HG03103 (cell line): ENCODE measurements at regions not wholly inside any gene's neighbourhood (a gene's known extent, or its start where the extent isn't known, plus 50 kb on each side); places are given as distances from the start of the nearest gene placed in this dataset.

Source experiments
- ATAC-seq: cut with Tn5 transposase; IDR thresholded peaks from one replicate; pipeline ENCODE4 v1.9.1; 2021; ENCODE audit warnings: low read depth; ENCODE audit not compliant: unreplicated experiment

DNA sequence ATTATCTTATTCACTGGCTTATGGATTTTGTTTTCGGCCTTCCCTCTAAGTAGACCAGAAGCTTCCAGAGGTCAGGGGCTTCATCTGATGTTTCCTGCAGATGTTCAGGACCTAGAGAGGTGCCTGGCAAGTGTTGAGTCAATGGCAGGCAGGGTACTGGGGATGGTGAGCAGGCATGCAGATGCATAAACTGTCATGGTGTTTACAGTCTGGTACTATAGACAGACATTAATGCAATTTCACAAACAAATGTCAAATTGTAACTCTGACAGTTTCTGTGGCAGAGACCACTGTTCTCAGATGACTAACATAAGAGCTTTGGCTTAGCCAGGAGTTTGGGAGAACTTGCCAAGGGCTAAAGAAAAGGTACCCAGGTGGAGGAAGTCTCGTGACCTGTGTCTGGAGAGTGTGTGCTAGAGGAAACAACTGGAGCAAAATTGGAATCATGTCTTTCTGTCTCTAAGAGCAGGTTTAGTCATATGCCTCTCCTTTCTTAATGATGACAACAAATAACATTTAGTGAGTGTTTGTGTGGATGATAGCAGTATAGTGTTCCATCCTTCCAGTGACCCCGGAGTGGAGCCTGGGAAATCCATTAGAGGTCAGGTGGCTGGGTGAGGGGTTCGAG, 53.7 kb upstream of the TRAK1 start:
- no peak for ATAC-seq

DNA sequence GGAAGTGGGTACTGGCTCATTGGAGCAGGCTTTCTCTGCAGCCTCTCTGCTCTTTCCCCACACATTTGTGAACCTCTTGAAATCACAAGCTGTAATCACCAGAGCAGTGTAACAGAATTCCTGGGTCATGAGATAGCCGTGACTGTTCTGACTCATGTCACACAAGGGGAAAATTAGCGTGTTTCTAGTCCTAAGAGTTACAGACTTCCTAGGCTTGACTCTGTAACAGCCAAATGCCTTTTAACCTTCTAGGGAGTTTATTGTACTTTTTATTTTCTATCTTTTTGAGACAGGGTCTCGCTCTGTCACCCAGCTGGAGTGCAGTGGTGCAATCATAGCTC, 54.7 kb upstream of the TRAK1 start:
- ATAC-seq = no peak

- ATAC-seq = no peak
These were observed 55.2 kb upstream of the TRAK1 start for GRCh38 chr3:42035816-42036482.

DNA sequence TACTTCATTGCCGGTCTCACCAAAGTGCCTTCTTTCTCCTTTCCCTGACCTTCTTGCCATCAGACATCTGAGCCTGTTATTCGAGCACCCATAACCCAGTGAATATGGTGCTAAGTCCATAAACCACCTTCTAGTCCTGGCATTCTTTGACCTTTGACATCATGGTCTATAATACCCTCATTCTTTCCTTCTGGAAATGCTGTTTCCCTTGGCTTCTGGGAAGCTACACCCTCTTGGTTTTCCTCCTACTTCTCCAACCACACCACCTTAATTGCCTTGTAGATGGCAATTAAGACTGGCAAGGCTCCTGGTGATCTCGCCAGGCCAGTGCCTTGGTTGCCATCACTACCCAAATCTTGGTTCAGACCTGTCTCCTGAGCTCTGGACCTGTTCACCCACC, 56.1 kb upstream of the TRAK1 start:
- no peak for ATAC-seq

GRCh38 chr3:42033741-42034140, 57.4 kb upstream of the TRAK1 start:
- no peak for ATAC-seq

- no peak for ATAC-seq
These were observed 58.3 kb upstream of the TRAK1 start for GRCh38 chr3:42032693-42033349.

- no peak for ATAC-seq
These were observed 59.2 kb upstream of the TRAK1 start for GRCh38 chr3:42031808-42032480.

DNA sequence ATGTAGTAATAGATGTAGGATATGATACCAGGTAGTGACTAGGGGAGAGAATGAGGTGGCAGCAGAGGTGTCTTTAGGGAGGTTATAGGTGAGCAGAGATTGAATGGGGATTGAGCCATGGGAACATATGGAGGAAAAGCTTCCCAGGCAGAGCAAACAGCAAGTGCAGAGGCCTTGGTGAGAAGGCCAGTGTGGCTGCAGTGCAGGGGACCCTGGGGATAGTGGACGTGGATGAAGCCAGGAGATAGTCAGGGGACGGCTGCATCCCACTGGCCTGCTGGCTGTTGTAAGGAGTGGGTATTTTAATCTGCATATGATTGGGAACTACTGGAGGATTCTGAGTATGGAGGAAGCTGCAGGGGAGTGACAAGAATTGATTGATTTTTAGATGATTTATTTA, 62.7 kb upstream of the TRAK1 start:
- ATAC-seq = no peak

GRCh38 chr3:42027571-42027970, 63.6 kb upstream of the TRAK1 start:
- no peak for ATAC-seq

GRCh38 chr3:42025370-42026138, 63.7 kb upstream of the ULK4 start:
- peak; percentile 56 for ATAC-seq

DNA sequence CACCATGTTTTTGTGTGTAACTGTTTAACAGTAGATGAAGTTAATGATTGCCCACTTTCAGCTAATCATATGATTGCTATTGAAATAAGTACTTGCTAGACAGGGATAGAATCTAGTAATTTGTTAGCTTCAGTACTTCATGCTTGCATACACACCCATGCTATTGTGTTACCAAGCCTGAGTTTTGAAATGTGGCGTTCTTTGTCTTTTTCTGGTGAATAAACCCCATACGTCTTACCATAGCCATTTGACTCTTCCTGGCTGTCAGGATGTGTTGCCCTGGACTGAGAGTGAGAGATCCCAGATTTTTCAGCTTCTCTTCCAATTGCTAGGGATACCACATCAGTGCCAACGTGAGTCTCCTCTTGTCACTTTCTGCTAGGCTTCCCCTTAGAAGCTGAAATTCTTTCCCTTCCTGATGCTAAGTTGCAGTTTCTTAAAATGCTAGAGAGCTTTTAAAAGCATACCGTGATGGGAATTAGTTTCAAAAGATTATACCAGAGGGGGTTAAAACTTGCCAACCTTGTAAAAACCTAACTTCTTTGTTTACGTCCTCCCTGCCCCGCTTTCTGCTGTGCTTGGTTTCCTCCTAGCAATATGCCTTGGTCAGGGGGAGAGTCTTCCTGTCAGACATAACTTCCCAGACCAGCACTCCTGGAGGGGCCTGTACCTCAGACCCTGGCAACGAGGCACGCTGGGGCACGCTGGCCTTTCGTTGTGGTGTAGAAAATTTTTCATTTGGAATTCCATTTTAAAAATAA, 62.9 kb upstream of the ULK4 start:
- ATAC-seq = no peak

DNA sequence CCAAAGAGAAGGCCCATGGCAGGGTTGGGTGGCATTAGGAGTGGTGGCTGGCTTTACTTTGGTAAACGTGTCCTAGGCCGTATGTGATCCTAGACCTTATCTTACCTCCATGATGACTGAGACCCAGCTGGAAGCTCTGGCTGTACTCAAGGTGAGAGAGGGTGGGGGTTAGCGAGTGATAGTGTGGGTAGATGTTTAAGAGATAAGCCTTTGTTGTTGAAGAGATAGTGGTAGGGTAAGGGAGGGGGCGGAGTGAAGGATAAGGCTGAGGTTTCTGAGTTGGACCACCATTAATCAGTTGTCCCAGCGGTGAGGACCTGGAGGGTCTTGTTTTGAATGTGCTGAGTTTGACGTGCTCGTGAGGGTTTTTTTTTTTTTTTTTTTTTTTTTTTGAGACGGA, 61.5 kb upstream of the ULK4 start:
- ATAC-seq = no peak

GRCh38 chr3:42022355-42022754, 60.5 kb upstream of the ULK4 start:
- ATAC-seq = no peak

DNA sequence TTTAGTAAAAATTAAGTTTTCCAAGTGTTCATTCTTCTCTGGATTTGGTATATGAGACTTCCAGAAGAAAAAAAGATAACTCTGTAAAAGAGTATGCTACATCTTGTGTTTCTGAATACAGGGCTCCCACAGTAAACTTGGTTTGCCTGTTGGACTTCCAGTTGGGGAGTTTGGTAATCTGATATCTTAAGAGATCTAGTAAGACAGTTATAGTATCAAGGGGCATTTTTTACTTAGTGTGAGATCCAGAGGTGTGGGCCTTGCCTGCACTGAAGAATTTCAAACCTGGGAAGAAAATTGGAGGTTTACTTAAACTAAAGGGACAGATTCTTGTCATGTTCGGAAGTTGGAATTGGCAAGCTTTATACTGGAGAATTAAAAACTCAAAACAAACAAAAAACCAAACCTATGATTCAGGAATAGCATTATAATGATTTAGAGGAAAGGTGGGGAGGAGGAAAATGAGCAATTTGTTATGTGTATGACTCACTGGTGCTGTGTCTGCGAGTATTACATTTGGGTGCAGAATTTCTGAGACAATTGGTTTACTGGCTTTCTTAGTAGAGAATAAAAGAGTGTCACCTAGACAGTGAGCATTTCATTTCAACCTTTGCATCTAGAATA, 58.9 kb upstream of the ULK4 start:
- ATAC-seq = no peak

DNA sequence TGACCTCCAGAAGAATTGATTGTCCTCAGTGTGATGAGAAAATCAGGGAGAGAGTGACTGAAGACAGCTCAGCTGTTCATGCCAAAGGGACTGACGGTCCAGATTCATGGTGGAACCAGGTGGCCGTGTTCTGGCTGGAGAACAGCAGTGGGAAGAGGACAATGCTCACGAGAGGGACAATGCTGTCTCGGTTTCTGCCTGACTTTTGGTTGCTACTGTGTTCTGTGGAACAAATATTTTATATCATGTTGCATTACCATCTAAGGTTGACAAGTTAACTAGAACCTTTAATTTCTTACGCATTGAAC, 58.0 kb upstream of the ULK4 start:
- ATAC-seq = no peak

DNA sequence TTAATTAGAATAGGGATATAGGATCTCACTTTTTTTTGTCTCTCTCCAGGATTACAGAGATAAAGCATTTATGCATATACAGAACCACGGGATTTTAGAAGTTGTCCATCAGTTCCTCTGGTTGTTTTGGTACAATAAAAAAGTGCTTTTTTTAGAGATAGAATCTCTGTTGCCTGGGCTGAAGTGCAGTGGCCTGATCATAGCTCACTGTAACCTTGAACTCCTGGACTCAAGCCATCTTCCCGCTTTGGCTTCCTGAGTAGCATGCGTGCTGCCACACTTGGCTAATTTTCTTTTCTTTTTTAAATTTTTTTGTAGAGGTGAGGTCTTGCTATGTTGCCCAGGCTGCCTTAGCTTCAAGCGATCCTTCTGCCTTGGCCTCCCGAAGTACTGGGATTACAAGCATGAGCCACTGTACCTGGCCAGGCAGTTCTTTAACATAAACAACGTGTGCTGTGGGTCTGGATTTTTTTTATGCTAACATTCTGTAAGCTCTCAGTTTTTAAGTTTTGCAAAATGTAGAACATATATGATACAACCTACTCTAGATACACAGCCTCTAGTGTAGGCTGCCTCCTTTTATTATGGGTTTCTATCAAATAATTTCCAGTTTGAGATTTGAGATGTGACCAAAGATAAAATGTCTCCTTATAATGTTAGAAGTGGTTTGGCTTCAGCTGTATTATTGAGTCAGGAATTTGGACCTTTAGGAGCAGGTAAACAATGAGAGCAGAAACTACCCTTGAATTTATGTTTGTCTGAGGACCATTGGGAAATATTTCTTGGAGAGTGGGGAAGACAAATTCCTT, 57.4 kb upstream of the ULK4 start:
- ATAC-seq = no peak

- no peak for ATAC-seq
These were observed 53.1 kb upstream of the ULK4 start for GRCh38 chr3:42014921-42015533.

DNA sequence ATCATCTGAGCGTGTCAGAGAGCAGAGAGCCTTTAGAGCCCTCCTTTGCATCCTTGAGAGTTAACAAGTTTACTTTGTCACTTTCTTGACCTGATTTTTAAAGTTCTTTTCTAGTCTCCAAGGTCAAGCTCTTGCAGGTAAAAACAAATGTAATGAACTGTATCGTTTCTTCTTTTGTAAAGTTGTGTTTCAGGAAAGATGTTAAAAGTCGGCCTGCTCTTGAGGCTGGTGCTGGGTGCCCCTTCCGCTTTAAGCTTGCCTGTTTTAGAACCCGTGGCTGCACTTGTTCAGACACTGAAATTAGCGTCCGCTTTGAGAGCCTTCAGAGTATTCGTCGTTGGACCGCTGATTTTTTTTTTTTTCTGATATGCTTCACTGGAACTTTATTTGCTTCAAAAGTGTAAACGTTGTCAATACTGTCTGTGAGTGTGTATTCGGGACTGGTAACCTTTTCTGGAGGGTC, 52.6 kb upstream of the ULK4 start:
- no peak for ATAC-seq
